HG02759 (cell line): ENCODE measurements at regions not wholly inside any gene's neighbourhood (a gene's known extent, or its start where the extent isn't known, plus 50 kb on each side); places are given as distances from the start of the nearest gene placed in this dataset.
"Not testable (repeated sequence)": the region's sequence is repeated elsewhere in the genome, so short reads cannot be mapped to it uniquely, and the experiment has no call there.

ENCODE experiments used
- ATAC-seq: cut with Tn5 transposase; IDR thresholded peaks from one replicate; pipeline ENCODE4 v1.9.1; 2021; ENCODE audit warnings: mild to moderate bottlenecking, moderate library complexity; ENCODE audit not compliant: unreplicated experiment

- ATAC-seq = no peak
Measured at GRCh38 chr12:13404631-13405473, 208.3 kb downstream of the EMP1 start.

GRCh38 chr12:13404111-13404628, 207.6 kb downstream of the EMP1 start:
- no peak for ATAC-seq

- not testable (repeated sequence) for ATAC-seq
Measured at GRCh38 chr12:13391375-13391774, 194.8 kb downstream of the EMP1 start.

- ATAC-seq = no peak
Measured at GRCh38 chr12:13390918-13391317, 194.4 kb downstream of the EMP1 start.

- ATAC-seq = no peak
Measured at GRCh38 chr12:13390381-13390861, 193.9 kb downstream of the EMP1 start.

- ATAC-seq = no peak
Measured at GRCh38 chr12:13387101-13387500, 190.6 kb downstream of the EMP1 start.

GRCh38 chr12:13386323-13387039, 190.0 kb downstream of the EMP1 start:
- ATAC-seq = no peak

- ATAC-seq = no peak
Measured at GRCh38 chr12:13383379-13383778, 186.9 kb downstream of the EMP1 start.

GRCh38 chr12:13380297-13380696, 183.8 kb downstream of the EMP1 start:
- no peak for ATAC-seq

GRCh38 chr12:13379531-13380188, 183.1 kb downstream of the EMP1 start:
- no peak for ATAC-seq

- ATAC-seq = no peak
Measured at GRCh38 chr12:13377698-13378097, 181.2 kb downstream of the EMP1 start.

GRCh38 chr12:13376610-13377373, 180.3 kb downstream of the EMP1 start:
- ATAC-seq = no peak

GRCh38 chr12:13375583-13376345, 179.2 kb downstream of the EMP1 start:
- no peak for ATAC-seq

- ATAC-seq = no peak
Measured at GRCh38 chr12:13374793-13375192, 178.3 kb downstream of the EMP1 start.

GRCh38 chr12:13373803-13374202, 177.3 kb downstream of the EMP1 start:
- ATAC-seq = no peak

- no peak for ATAC-seq
Measured at GRCh38 chr12:13373131-13373530, 176.6 kb downstream of the EMP1 start.

GRCh38 chr12:13372386-13372785, 175.9 kb downstream of the EMP1 start:
- ATAC-seq = no peak

- ATAC-seq = no peak
Measured at GRCh38 chr12:13371797-13372196, 175.3 kb downstream of the EMP1 start.

GRCh38 chr12:13371367-13371766, 174.8 kb downstream of the EMP1 start:
- ATAC-seq = no peak
